NCI-H2196 (cell line): ENCODE measurements at regions not wholly inside any gene's neighbourhood (a gene's known extent, or its start where the extent isn't known, plus 50 kb on each side); places are given as distances from the start of the nearest gene placed in this dataset.

Experiments used
- DNase-seq: peaks from one replicate; lab custom pipeline; 2025; ENCODE audit not compliant: unreplicated experiment; lab: John Stamatoyannopoulos, UW

GRCh38 chr2:144248350-144249034 is 271.4 kb downstream of the ZEB2 start:
- DNase-seq, result no peak

GRCh38 chr2:144244938-144245337 is 275.0 kb downstream of the ZEB2 start:
- DNase-seq, result no peak

- no peak for DNase-seq
Measured at GRCh38 chr2:144242311-144242710, 277.6 kb downstream of the ZEB2 start.

- DNase-seq, result no peak
Measured at GRCh38 chr2:144241801-144242200, 278.1 kb downstream of the ZEB2 start.

GRCh38 chr2:144240656-144241339 is 279.1 kb downstream of the ZEB2 start:
- no peak for DNase-seq

DNA sequence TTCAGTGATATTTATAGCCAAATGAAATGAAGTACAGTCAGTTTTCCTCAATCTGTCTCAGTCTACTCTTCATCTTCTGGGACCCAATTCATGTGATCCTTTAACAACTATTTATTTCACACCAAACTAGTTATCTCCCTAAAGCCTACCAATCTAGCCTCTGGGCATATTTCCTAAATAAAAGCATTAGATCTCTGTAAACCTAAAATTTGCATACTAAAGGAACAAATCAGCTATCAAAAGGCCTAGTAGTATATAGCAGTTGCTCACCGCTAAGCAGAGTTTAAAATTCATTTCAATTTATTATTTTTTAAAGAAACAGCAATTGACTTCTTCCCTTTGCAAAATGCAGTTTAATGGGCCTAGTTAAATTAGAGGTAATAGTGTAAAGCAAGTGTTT is 280.2 kb downstream of the ZEB2 start:
- DNase-seq, result no peak

DNA sequence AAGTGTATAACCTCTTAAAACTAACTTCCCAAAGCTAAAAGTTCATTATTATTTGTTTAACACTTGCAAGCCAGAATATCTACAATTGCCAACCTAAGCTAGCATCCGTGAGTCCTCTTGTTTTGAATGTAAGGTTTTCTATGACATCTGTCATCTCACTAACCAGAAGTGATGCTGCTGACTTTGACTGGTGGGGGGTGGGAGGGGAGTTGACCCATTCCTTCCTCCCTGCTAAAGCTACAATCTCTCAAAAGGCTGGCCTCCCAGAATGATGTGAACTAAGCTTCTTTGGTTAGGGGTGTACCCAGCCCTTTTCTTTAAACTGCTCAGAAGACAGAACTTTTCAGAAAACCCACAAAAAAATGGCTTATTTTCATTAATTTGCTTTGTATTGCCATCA is 280.6 kb downstream of the ZEB2 start:
- no peak for DNase-seq

- DNase-seq, result no peak
Measured at GRCh38 chr2:144237830-144238627, 281.9 kb downstream of the ZEB2 start.

DNA sequence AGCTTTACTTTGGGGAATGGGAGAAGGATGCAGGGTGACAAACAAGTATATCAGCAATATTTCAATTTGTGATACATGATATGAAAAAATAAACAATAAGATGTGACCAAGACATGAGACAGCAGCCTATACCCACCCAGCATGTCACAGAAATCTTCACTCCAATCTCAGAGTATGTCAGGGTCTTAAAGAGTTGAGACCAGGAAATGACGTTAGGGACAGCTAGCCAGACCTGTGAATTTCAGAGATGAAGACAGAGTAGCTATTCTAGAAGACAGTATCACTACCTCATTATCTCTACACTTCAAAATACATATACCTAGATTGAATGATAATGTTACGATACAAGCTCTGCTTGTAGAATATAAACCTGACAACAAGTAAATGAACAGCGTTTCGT is 282.8 kb downstream of the ZEB2 start:
- no peak for DNase-seq

GRCh38 chr2:144235050-144235449 is 284.9 kb downstream of the ZEB2 start:
- no peak for DNase-seq

DNA sequence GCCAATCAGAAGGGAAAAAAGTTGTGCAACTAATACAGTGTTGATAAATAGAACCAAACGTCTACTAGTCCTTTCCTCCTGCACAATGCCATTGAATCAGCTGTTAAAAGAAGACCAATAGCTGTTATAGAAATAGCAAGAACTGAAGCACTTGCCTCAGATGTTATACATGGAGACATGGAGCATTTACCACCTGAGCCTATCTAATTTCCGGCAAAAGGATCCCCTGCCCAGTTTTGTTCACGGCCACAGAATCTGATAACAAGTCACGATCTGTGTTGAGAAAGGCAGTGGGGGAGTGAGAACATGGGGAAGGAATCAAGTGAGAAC is 285.4 kb downstream of the ZEB2 start:
- no peak for DNase-seq

- DNase-seq, result no peak
Measured at GRCh38 chr2:144233733-144234541, 286.0 kb downstream of the ZEB2 start.

- DNase-seq, result no peak
Measured at GRCh38 chr2:144233317-144233716, 286.6 kb downstream of the ZEB2 start.

DNA sequence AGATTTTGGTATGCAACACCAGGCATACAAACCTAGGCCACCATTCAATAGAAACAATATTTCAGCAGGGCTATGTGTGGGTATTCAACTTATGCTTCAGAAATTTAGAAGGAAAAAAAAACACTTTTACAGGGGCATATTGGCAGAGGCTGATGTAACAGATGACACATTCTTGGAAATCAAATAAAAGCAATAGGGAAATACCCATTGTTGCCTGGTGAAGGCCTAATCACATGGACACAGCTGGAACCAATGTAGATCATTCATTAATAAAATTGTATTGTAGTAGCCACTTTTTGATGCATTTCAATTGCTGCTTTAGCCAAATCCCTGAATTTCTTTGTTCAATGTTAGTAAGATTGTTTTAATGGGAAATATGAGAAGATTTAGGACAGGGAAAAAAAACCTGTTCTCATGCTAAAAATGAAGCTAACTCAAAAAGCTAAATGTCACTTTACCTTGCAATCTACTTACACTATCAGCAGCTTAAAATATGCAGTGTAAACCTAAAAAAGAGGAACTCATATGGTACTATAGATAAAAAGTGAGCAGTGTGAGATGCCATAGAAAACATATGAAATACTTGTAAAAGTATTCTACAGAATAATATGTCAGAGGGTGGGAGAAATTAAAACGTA is 289.4 kb downstream of the ZEB2 start:
- DNase-seq, result no peak

GRCh38 chr2:144230033-144230432 is 289.9 kb downstream of the ZEB2 start:
- no peak for DNase-seq

DNA sequence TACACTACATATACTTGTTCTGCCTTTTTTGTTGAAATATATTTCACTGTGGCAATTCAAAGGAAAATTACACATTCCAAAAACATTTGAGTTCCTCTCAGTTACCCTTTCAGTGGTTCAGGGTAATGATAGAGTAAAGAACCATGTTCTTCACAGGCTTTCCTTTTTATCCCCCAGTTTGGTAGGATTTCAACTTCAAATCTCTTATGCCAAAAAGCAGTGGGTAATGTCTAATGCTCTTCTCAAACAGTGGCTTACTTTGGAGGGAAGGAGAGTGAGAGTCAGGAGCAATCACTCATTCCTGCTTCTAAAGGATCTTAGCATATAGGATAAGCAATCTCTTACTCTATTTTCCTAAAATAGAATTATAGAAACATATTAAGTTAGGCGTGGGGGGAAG is 290.6 kb downstream of the ZEB2 start:
- DNase-seq, result no peak

- DNase-seq, result no peak
Measured at GRCh38 chr2:144227427-144228105, 292.4 kb downstream of the ZEB2 start.

GRCh38 chr2:144225076-144225475 is 294.8 kb downstream of the ZEB2 start:
- DNase-seq, result no peak

DNA sequence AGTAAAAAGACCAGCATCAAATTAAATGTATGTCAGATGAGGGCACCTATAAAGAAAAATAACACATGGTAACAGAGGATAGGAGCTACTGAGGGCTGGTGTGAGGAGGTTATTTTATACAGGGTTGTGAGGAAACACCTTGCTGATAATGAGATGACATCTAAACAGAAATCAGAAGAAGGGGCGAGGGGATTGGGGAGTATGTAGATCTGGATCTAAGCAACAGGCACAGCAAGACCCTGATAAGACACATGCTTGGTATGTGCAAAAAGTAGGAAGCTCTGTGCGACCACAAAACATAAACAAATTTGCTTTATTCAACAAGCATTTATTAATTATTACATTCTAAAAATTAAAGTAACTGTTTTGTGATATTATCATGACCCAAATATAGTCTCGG is 295.4 kb downstream of the ZEB2 start:
- no peak for DNase-seq

GRCh38 chr2:144219979-144220378 is 299.9 kb downstream of the ZEB2 start:
- no peak for DNase-seq
